CD4-positive, alpha-beta T cell treated with Interleukin-4 for 4 hours (primary cell): ENCODE measurements at regions not wholly inside any gene's neighbourhood (a gene's known extent, or its start where the extent isn't known, plus 50 kb on each side); places are given as distances from the start of the nearest gene placed in this dataset.

Experiments used
- DNase-seq: peaks from one replicate; pipeline ENCODE4 v3.0.0-alpha.2; 2020

- DNase-seq = no peak
Measured at GRCh38 chr2:4408321-4408720, 704.9 kb downstream of the DCDC2C start.

GRCh38 chr2:4412637-4413187, 709.3 kb downstream of the DCDC2C start:
- no peak for DNase-seq

- DNase-seq = no peak
Measured at GRCh38 chr2:4415171-4415570, 711.8 kb downstream of the DCDC2C start.

GRCh38 chr2:4415810-4416413, 712.5 kb downstream of the DCDC2C start:
- no peak for DNase-seq

- DNase-seq = no peak
Measured at GRCh38 chr2:4416431-4416830, 713.1 kb downstream of the DCDC2C start.

- no peak for DNase-seq
Measured at GRCh38 chr2:4417771-4418170, 714.4 kb downstream of the DCDC2C start.

- no peak for DNase-seq
Measured at GRCh38 chr2:4420032-4420431, 716.7 kb downstream of the DCDC2C start.

- DNase-seq = no peak
Measured at GRCh38 chr2:4424153-4424552, 720.8 kb downstream of the DCDC2C start.

GRCh38 chr2:4427083-4427482, 723.7 kb downstream of the DCDC2C start:
- DNase-seq = no peak

- no peak for DNase-seq
Measured at GRCh38 chr2:4445821-4446220, 742.4 kb downstream of the DCDC2C start.

- no peak for DNase-seq
Measured at GRCh38 chr2:4454907-4455306, 751.5 kb downstream of the DCDC2C start.

GRCh38 chr2:4455486-4456155, 752.2 kb downstream of the DCDC2C start:
- no peak for DNase-seq

GRCh38 chr2:4464634-4465266, 761.4 kb downstream of the DCDC2C start:
- DNase-seq = no peak

- no peak for DNase-seq
Measured at GRCh38 chr2:4465671-4466070, 762.3 kb downstream of the DCDC2C start.

GRCh38 chr2:4475618-4476017, 772.2 kb downstream of the DCDC2C start:
- DNase-seq = no peak

- DNase-seq = no peak
Measured at GRCh38 chr2:4483050-4483449, 779.7 kb downstream of the DCDC2C start.

- no peak for DNase-seq
Measured at GRCh38 chr2:4486971-4487370, 783.6 kb downstream of the DCDC2C start.

- no peak for DNase-seq
Measured at GRCh38 chr2:4499316-4500030, 796.1 kb downstream of the DCDC2C start.

- DNase-seq = no peak
Measured at GRCh38 chr2:4501525-4501924, 798.1 kb downstream of the DCDC2C start.

GRCh38 chr2:4502230-4502843, 799.0 kb downstream of the DCDC2C start:
- DNase-seq = no peak

- DNase-seq = no peak
Measured at GRCh38 chr2:4507661-4508060, 804.3 kb downstream of the DCDC2C start.

- no peak for DNase-seq
Measured at GRCh38 chr2:4515871-4516761, 812.7 kb downstream of the DCDC2C start.
